ENCODE measurements at regions not wholly inside any gene's neighbourhood (a gene's known extent, or its start where the extent isn't known, plus 50 kb on each side); places are given as distances from the start of the nearest gene placed in this dataset.

DNA sequence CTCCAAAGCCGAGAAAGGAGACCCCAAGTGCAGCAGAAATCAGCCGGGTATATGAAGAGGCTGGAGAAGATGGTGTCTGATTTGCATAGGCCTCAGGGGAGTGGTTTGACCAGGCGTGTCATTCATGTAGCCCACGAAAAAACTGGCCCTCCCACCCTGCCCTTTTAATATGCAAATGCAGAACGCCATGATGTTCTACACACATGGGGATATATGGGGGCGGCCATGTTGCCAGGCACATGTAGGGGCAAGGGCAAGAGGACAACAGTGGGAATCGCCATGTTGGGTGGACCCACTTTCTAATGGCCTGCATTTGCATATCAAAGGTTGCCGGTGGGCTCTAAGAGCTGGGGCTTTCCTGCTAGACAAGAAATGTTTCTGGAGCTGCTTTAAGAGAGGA is 86.4 kb downstream of the ISX start:
- Mint-ChIP-seq H3K4me1 (ENCODE audit: low read depth) (peaks cover 4% of the 10 kb centered on the region), H3K4me3 (ENCODE audit: low read depth) (no peak overlapping the region), H3K27ac (no peak overlapping the region), H3K36me3 (ENCODE audit: insufficient read depth) (no peaks in the 10 kb centered on the region), H3K9me3 (ENCODE audit: low read depth) (no peaks in the 10 kb centered on the region), H3K27me3 (peaks cover 53% of the 10 kb centered on the region)
- TF ChIP-seq, protein P1, sequence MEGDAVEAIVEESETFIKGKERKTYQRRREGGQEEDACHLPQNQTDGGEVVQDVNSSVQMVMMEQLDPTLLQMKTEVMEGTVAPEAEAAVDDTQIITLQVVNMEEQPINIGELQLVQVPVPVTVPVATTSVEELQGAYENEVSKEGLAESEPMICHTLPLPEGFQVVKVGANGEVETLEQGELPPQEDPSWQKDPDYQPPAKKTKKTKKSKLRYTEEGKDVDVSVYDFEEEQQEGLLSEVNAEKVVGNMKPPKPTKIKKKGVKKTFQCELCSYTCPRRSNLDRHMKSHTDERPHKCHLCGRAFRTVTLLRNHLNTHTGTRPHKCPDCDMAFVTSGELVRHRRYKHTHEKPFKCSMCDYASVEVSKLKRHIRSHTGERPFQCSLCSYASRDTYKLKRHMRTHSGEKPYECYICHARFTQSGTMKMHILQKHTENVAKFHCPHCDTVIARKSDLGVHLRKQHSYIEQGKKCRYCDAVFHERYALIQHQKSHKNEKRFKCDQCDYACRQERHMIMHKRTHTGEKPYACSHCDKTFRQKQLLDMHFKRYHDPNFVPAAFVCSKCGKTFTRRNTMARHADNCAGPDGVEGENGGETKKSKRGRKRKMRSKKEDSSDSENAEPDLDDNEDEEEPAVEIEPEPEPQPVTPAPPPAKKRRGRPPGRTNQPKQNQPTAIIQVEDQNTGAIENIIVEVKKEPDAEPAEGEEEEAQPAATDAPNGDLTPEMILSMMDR (IDR thresholded peaks at IDR 0.05; ENCODE audit: unreplicated experiment) = no peak
- no peak for DNase-seq (ENCODE audit: low spot score, unreplicated experiment)

DNA sequence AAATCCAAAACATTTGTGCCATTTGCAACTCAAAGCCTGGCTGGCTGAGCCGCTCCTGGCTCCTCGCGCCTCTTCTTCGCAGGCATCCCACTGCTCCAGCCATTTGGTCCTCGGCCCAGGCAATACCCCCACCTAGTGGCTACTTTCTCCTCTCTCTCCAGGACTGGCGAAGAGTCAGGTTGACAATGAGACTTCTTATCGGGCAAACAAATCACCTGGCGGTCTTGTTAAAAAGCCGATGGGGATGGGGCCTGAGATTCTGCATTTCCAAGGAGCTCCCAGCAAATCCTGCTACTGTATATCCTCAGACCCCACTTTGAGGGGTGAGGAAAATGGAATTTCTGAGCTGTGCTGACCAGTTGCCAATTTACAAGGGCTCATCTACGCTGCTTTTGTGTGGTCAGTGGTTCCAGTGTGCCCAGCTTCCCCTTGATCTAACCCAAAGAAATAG is 89.0 kb downstream of the ISX start:
- Mint-ChIP-seq H3K27me3 (peaks cover 45% of the 10 kb centered on the region), H3K9me3 (ENCODE audit: low read depth) (no peaks in the 10 kb centered on the region), H3K36me3 (ENCODE audit: insufficient read depth) (no peaks in the 10 kb centered on the region), H3K4me3 (ENCODE audit: low read depth) (no peak overlapping the region), H3K27ac (no peak overlapping the region), H3K4me1 (ENCODE audit: low read depth) (peaks cover 9% of the 10 kb centered on the region)
- DNase-seq (ENCODE audit: low spot score, unreplicated experiment) = peak; percentile 57
- TF ChIP-seq, protein P1 (IDR thresholded peaks at IDR 0.05; ENCODE audit: unreplicated experiment) = peak; percentile 83

DNA sequence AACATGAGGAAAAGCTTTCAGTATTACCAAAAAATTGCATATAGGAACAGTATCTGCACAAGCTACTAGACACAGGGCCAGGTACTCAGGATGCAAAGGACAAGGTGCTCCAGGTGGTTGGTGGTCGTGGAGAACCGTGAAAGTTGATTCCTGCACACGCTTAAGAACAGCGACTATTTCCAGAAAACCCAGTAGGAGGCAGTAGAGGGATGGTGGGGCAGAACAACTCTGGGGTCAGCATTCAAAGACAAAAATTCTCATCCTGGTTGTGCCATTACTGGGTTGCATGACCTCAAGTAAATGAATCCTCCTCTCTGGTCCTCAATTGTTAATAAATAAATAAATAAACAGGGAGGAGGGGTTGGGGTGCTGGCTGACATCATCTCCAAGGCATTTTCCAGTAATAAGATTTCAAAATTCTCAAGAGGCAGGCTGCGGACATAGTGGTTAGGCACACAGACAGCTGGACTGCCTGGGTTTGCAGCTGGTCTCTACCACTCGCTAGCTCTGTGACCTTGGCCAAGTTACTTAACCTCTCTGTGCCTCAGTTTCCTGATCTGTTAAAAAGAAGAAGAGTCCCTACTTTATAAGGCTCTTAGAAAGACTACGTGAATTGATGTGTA is 89.6 kb downstream of the ISX start:
- TF ChIP-seq, protein P1 (IDR thresholded peaks at IDR 0.05; ENCODE audit: unreplicated experiment) = no peak
- Mint-ChIP-seq H3K4me3 (ENCODE audit: low read depth) (no peak overlapping the region), H3K27ac (no peak overlapping the region), H3K9me3 (ENCODE audit: low read depth) (no peaks in the 10 kb centered on the region), H3K27me3 (peaks cover 42% of the 10 kb centered on the region), H3K4me1 (ENCODE audit: low read depth) (peaks cover 9% of the 10 kb centered on the region), H3K36me3 (ENCODE audit: insufficient read depth) (no peaks in the 10 kb centered on the region)
- no peak for DNase-seq (ENCODE audit: low spot score, unreplicated experiment)

DNA sequence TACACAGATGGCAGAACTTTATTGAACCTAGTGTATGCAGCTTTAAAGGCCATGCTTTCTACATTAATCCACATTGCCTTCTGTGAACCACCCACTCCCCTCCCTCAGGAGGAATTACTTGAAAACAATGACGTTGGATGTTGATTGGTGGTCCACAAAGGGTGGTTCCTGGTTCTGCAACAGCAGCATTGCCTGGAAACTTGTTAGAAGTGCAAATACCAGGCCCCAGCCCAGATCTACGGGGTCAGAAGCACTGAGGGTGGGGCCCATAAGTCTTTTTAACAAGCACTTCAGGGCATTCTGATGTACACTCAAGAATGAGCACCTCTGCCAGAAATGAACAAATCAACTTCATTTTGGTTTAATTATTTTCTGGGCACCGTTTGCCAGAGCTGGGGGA is 91.0 kb downstream of the ISX start:
- Mint-ChIP-seq H3K27me3 (peaks cover 30% of the 10 kb centered on the region), H3K4me1 (ENCODE audit: low read depth) (peaks cover 9% of the 10 kb centered on the region), H3K4me3 (ENCODE audit: low read depth) (no peak overlapping the region), H3K27ac (no peak overlapping the region), H3K9me3 (ENCODE audit: low read depth) (no peaks in the 10 kb centered on the region), H3K36me3 (ENCODE audit: insufficient read depth) (no peaks in the 10 kb centered on the region)
- no peak for DNase-seq (ENCODE audit: low spot score, unreplicated experiment)
- TF ChIP-seq, protein P1 (IDR thresholded peaks at IDR 0.05; ENCODE audit: unreplicated experiment) = no peak

DNA sequence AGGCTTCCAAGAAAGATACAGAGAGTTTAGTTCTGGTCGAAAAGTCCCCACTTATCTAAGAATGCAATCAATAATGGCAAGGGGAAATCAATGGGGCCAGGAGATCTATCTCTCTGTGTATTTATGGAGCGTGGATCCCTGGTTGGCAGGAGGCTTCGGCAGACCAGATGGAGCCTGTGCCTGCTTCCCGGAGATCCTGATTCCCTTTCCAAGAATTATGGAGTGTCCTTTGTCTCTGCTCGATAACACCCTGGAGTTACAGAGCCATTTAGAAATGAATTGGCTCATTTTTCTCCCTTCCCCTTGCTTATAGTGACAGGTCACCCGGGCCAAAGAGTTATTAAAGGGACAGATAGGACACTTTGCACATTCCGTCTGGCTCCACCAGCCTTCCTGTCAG is 92.4 kb downstream of the ISX start:
- H3K27ac Mint-ChIP-seq = peak overlapping the region; percentile 34
- H3K4me3 Mint-ChIP-seq (ENCODE audit: low read depth) = no peak overlapping the region
- TF ChIP-seq, protein P1 (IDR thresholded peaks at IDR 0.05; ENCODE audit: unreplicated experiment) = no peak
- no peaks in the 10 kb centered on the region for H3K9me3 Mint-ChIP-seq (ENCODE audit: low read depth)
- no peak for DNase-seq (ENCODE audit: low spot score, unreplicated experiment)
- no peaks in the 10 kb centered on the region for H3K36me3 Mint-ChIP-seq (ENCODE audit: insufficient read depth)
- peaks cover 24% of the 10 kb centered on the region for H3K27me3 Mint-ChIP-seq
- peaks cover 9% of the 10 kb centered on the region for H3K4me1 Mint-ChIP-seq (ENCODE audit: low read depth)
